Thyroid gland (tissue), 4 donors: ENCODE measurements at regions not wholly inside any gene's neighbourhood (a gene's known extent, or its start where the extent isn't known, plus 50 kb on each side); places are given as distances from the start of the nearest gene placed in this dataset.

Source experiments
- CTCF ChIP-seq, 6 experiments: fragments of 200-600 bp in 3 of 6; fragments of 450-650 bp in 3 of 6; sonication (generic) in 3 of 6; IDR thresholded peaks; one replicate each; pipeline ENCODE4 v1.5.1; 2016 to 2019; ENCODE audit warnings: antibody characterized with exemption in 6 of 6, mild to moderate bottlenecking in 2 of 6, inconsistent platforms in 1 of 6, moderate library complexity in 1 of 6
- POLR2A ChIP-seq, 2 donors: fragments of 450-650 bp; IDR thresholded peaks; one replicate each; pipeline ENCODE4 v1.6.1; 2017; ENCODE audit warnings: antibody characterized with exemption in 2 of 2, mild to moderate bottlenecking in 2 of 2, moderate library complexity in 1 of 2

GRCh38 chr1:182118851-182119250 lies 57.3 kb upstream of the ZNF648 start:
- TF ChIP-seq POLR2A (IDR thresholded peaks at IDR 0.05) = no peak
- no peak for TF ChIP-seq CTCF (IDR thresholded peaks at IDR 0.05)
